Panc1 (cell line): ENCODE measurements at regions not wholly inside any gene's neighbourhood (a gene's known extent, or its start where the extent isn't known, plus 50 kb on each side); places are given as distances from the start of the nearest gene placed in this dataset.

Experiments
- ATAC-seq: fragments of 200-7000 bp; cut with Tn5 transposase; 2 replicates; pipeline ENCODE4 v1.9.1; 2020; ENCODE audit warnings: mild to moderate bottlenecking, moderate library complexity
- BruUV-seq: library from RNA; stranded (reverse); fragments of 400-500 nt; replicated peaks from 2 replicates; lab custom pipeline; 2021; lab: Mats Ljungman, UMichigan
- CTCF ChIA-PET: fragments of 300-600 bp; sonication (Branson Sonifier 250); formaldehyde crosslinking; loops from one replicate; lab custom pipeline; 2022; ENCODE audit warnings: antibody characterized with exemption; lab: Charles Lee
- POLR2A ChIA-PET: fragments of 300-600 bp; sonication (Branson Sonifier 250); formaldehyde crosslinking; loops from one replicate; lab custom pipeline; 2022; ENCODE audit warnings: antibody characterized with exemption; lab: Charles Lee
- DNase-seq: peaks from one replicate; pipeline ENCODE4 v3.0.0-alpha.2; 2010; ENCODE audit warnings: low read depth, low spot score
- H3K27ac ChIP-seq: 2 replicates; pipeline ENCODE4 v1.5.1; 2011; ENCODE audit warnings: mild to moderate bottlenecking, low read length, inconsistent platforms
- H3K27me3 ChIP-seq: fragments of 200-500 bp; sonication (Bioruptor generic); 2 replicates; pipeline ENCODE4 v1.6.0; 2014; ENCODE audit warnings: low read length, inconsistent platforms; ENCODE audit not compliant: control insufficient read depth, insufficient read depth
- H3K36me3 ChIP-seq: fragments of 200-500 bp; sonication (Bioruptor generic); 2 replicates; pipeline ENCODE4 v1.5.1; 2014; ENCODE audit warnings: inconsistent platforms, mild to moderate bottlenecking, low read length, moderate library complexity; ENCODE audit not compliant: control insufficient read depth, insufficient read depth
- H3K4me1 ChIP-seq: 2 replicates; pipeline ENCODE4 v1.5.1; 2011; ENCODE audit warnings: inconsistent platforms, mild to moderate bottlenecking, low read length, moderate library complexity; ENCODE audit not compliant: control insufficient read depth, insufficient read depth
- H3K4me3 ChIP-seq, 2 experiments: 2 replicates each; pipeline ENCODE4 v1.5.1; 2011 to 2012; ENCODE audit warnings: low read depth in 2 of 2, low read length in 2 of 2, mild to moderate bottlenecking in 2 of 2, inconsistent platforms in 1 of 2, moderate library complexity in 1 of 2
- H3K9me3 ChIP-seq: fragments of 200-500 bp; sonication (Bioruptor generic); 2 replicates; pipeline ENCODE4 v1.5.1; 2014; ENCODE audit warnings: low read depth, mild to moderate bottlenecking, inconsistent platforms, low read length, moderate library complexity; ENCODE audit not compliant: control insufficient read depth, insufficient read depth
- POLR2AphosphoS5 ChIP-seq: IDR thresholded peaks from 2 replicates; pipeline ENCODE4 v1.6.1; 2012; ENCODE audit warnings: mild to moderate bottlenecking, low read depth, low read length, moderate library complexity
- REST ChIP-seq, 2 experiments: IDR thresholded peaks; 2 replicates each; pipeline ENCODE4 v1.6.1; 2011 to 2012; ENCODE audit warnings: low read depth in 2 of 2, control low read depth in 1 of 2, low read length in 1 of 2, mild to moderate bottlenecking in 1 of 2, moderate library complexity in 1 of 2; ENCODE audit not compliant: insufficient read depth in 1 of 2
- SIN3A ChIP-seq: IDR thresholded peaks from 2 replicates; pipeline ENCODE4 v1.6.1; 2012; ENCODE audit warnings: low read depth, mild to moderate bottlenecking, low read length, moderate library complexity, borderline replicate concordance; ENCODE audit not compliant: insufficient read depth
- TCF7L2 ChIP-seq: IDR thresholded peaks from 2 replicates; pipeline ENCODE4 v1.6.1; 2011; ENCODE audit warnings: mild to moderate bottlenecking, low read depth, low read length, inconsistent platforms
- in situ Hi-C: cut with HindIII; loops from 2 replicates; pipeline ENCODE4 v1.10.0; 2016; ENCODE audit warnings: low sequenced_read_pairs, low pct_unique_long_range_greater_than_20kb
- intact Hi-C: fragments of 100-400 bp; cut with micrococcal nuclease; formaldehyde crosslinking; loops from one replicate; pipeline ENCODE4 v1.10.0; 2022; ENCODE audit not compliant: unreplicated experiment
- TF ChIP-seq, protein P1 (sequence below): fragments of 450-650 bp; IDR thresholded peaks from 2 replicates; pipeline ENCODE4 v1.5.1; 2017; ENCODE audit warnings: mild to moderate bottlenecking

- BruUV-seq, result no TSS peak
- TF ChIP-seq POLR2AphosphoS5 (no peak), TCF7L2 (no peak), REST (IDR thresholded peaks at IDR 0.05; ENCODE audit: insufficient read depth in 1 of 2, low read depth in 2 of 2, low read length in 1 of 2) (no peak), SIN3A (no peak)
- TF ChIP-seq, protein P1, sequence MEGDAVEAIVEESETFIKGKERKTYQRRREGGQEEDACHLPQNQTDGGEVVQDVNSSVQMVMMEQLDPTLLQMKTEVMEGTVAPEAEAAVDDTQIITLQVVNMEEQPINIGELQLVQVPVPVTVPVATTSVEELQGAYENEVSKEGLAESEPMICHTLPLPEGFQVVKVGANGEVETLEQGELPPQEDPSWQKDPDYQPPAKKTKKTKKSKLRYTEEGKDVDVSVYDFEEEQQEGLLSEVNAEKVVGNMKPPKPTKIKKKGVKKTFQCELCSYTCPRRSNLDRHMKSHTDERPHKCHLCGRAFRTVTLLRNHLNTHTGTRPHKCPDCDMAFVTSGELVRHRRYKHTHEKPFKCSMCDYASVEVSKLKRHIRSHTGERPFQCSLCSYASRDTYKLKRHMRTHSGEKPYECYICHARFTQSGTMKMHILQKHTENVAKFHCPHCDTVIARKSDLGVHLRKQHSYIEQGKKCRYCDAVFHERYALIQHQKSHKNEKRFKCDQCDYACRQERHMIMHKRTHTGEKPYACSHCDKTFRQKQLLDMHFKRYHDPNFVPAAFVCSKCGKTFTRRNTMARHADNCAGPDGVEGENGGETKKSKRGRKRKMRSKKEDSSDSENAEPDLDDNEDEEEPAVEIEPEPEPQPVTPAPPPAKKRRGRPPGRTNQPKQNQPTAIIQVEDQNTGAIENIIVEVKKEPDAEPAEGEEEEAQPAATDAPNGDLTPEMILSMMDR, result no peak
- Histone ChIP-seq H3K4me3 (no peak overlapping the region), H3K27me3 (no peaks in the 10 kb centered on the region), H3K27ac (no peak overlapping the region), H3K36me3 (no peaks in the 10 kb centered on the region), H3K4me1 (no peaks in the 10 kb centered on the region), H3K9me3 (no peaks in the 10 kb centered on the region; the same call in 1 of the 2 replicates)
- in situ Hi-C loops (no loop called here), intact Hi-C loops (no loop called here)
- ATAC-seq, result no peak
- POLR2A ChIA-PET, result no interaction called here
- no peak for DNase-seq
- CTCF ChIA-PET, result interaction anchor here (1.2 kb wide), 1 partner anchor 213 kb away, joined by 3 read pairs; no protein-coding TSS in a partner anchor
Observed at GRCh38 chr5:179405054-179405416, 59.8 kb upstream of the ADAMTS2 start.

- H3K9me3 ChIP-seq, result no peaks in the 10 kb centered on the region; the same call in 1 of the 2 replicates
- TF ChIP-seq SIN3A, result no peak
- TF ChIP-seq REST (IDR thresholded peaks at IDR 0.05; ENCODE audit: insufficient read depth in 1 of 2, low read depth in 2 of 2, low read length in 1 of 2), result no peak
- TF ChIP-seq, protein P1, result no peak; the same call in 1 of the 2 replicates
- TF ChIP-seq TCF7L2, result no peak
- TF ChIP-seq POLR2AphosphoS5, result no peak
- BruUV-seq, result no TSS peak
- DNase-seq, result no peak
- in situ Hi-C loops, result no loop called here
- H3K4me1 ChIP-seq, result no peaks in the 10 kb centered on the region
- intact Hi-C loops, result no loop called here
- no peak overlapping the region for H3K4me3 ChIP-seq
- H3K27me3 ChIP-seq, result no peaks in the 10 kb centered on the region
- ChIA-PET CTCF (interaction anchor here (0.5 to 1.2 kb wide), 4 partner anchors 86 to 598 kb away, joined by 3 to 6 read pairs (median 4); no protein-coding TSS in a partner anchor), POLR2A (interaction anchor here (0.6 kb wide), 1 partner anchor 1247 kb away, joined by 8 read pairs; no protein-coding TSS in a partner anchor)
- no peak overlapping the region for H3K27ac ChIP-seq
- ATAC-seq, result peak; percentile 76
- no peaks in the 10 kb centered on the region for H3K36me3 ChIP-seq
Observed at GRCh38 chr5:179404321-179405053, 59.2 kb upstream of the ADAMTS2 start.
